DMS 273 (cell line): ENCODE measurements at regions not wholly inside any gene's neighbourhood (a gene's known extent, or its start where the extent isn't known, plus 50 kb on each side); places are given as distances from the start of the nearest gene placed in this dataset.
"Not testable (repeated sequence)": the region's sequence is repeated elsewhere in the genome, so short reads cannot be mapped to it uniquely, and the experiment has no call there.

ENCODE experiments used
- DNase-seq: peaks from one replicate; lab custom pipeline; 2025; ENCODE audit not compliant: unreplicated experiment; lab: John Stamatoyannopoulos, UW

DNA sequence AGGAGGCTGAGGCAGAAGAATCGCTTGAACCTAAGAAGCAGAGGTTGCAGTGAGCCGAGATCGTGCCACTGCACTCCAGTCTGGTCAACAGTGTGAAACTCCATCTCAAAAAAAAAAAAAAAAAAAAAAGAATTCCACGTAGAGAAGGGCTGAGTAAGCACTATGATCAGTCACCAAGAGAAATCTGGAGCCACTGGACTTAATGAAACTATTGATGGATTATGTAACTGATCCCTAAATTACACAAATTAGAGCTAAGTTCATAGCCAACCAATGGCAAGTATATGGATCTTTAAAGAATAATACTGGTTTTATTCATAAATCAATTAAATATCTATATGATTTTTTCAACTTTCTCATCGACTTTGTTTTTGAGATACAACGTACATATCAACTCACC, 72.2 kb upstream of the ABLIM1 start:
- DNase-seq = no peak

DNA sequence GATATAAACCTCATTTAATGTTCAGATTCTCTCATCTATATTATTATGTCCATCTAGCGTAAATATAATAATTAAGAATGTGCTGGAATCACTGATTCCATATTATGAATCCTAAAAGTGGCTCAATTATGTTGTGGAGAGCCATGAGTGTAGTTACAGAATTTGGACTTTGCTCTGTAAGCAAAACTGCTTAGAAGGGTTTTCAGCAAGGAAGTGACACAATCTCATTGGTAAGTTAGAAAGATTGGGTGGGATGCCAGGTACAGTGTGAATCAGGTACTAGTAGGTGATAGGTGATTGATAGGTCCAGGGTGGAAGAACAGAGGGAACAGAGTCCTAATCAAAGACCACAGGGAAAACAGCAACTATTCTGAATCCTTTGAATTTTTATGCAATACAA, 74.9 kb upstream of the ABLIM1 start:
- no peak for DNase-seq

DNA sequence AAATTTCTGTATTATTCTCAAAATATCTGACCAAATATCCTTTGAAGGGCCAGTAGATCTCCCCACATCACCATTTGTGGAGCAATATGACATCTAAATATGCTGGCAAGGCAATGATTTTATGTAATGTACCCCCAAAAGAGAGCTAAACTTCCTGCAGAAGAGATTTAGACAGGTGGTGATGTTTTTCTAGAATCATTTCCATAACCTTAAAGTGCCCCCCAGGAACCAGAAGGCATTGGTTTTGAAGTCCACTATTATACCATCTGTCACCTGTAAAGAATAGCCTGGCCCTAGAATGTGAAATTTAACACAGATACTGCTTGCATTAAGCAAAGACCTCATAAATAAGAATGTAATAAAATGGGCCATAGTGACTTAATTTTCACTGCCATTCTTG, 77.9 kb upstream of the ABLIM1 start:
- DNase-seq = peak; percentile 46

GRCh38 chr10:114743521-114744231, 77.9 kb upstream of the FHIP2A start:
- DNase-seq = no peak

DNA sequence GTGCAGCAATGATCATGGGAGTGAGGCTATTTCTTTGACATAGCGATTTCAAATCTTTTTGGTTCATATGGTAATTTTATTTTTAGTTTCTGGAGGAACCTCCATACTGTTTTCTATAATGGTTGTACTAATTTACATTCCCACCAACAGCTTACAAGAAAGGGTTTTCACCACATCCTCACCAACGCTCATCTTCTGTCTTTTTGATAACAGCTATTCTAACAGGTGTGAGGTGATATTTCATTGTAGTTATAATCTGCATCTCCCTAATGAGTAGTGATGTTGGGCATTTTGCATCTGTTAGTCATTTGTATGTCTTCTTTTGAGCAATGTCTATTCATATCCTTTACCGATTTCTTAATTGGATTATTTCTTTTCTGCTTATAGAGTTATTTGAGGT, 75.0 kb upstream of the FHIP2A start:
- DNase-seq = no peak

- DNase-seq = no peak
These were observed 73.3 kb upstream of the FHIP2A start for GRCh38 chr10:114748241-114748640.

- no peak for DNase-seq
These were observed 72.6 kb upstream of the FHIP2A start for GRCh38 chr10:114749014-114749413.

DNA sequence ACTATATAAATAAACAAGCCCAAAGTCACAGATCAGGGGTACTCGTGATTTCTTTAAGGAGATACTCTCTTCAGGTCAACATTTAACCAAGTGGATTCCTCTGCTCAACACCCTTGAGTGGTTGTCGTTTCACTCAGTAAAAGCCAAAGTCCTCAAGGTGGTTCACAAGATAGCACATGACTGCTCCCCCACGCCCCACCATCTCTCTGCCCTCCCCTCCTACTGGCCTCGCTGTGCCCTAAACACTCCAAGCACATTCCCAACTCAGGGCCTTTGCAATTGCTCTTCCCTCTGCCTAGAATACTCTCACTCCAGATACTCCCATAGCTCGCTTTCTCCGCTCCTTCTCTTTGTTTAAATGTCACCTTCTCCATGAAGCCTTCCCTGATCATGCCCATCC, 72.1 kb upstream of the FHIP2A start:
- no peak for DNase-seq

DNA sequence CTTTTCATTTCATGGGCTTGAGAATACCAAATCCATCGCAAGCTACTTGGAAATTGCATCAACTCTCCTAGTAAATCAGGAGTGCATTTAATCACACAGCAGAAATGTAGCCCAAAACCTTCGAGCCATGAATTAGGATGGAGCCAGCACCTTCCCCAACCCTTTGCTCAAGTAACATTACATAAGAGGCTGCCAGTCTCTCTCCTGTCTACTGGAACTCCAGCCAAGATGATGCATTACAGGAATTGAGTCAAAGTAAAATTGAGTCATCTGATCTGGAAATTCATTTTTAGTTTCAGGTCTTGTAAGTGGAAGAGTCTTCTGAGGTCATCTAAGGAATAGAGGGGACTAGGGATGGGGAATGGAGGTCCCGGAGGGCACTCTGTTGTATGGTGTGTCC, 69.7 kb upstream of the FHIP2A start:
- no peak for DNase-seq

DNA sequence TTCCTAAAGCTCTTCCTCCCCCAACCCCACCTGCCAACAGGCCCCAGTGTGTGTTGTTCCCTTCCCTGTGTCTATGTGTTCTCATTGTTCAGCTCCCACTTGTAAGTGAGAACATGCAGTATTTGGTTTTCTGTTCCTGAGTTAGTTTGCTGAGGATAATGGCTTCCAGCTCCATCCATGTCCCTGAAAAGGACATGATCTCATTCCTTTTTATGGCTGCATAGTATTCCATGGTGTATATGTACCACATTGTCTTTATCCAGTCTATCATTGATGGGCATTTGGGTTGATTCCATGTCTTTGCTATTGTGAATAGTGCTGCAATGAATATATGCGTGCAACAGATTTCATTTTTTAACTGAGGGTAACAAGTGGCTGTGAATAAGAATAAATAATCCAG, 69.0 kb upstream of the FHIP2A start:
- not testable (repeated sequence) for DNase-seq

GRCh38 chr10:114753126-114753525, 68.5 kb upstream of the FHIP2A start:
- no peak for DNase-seq

DNA sequence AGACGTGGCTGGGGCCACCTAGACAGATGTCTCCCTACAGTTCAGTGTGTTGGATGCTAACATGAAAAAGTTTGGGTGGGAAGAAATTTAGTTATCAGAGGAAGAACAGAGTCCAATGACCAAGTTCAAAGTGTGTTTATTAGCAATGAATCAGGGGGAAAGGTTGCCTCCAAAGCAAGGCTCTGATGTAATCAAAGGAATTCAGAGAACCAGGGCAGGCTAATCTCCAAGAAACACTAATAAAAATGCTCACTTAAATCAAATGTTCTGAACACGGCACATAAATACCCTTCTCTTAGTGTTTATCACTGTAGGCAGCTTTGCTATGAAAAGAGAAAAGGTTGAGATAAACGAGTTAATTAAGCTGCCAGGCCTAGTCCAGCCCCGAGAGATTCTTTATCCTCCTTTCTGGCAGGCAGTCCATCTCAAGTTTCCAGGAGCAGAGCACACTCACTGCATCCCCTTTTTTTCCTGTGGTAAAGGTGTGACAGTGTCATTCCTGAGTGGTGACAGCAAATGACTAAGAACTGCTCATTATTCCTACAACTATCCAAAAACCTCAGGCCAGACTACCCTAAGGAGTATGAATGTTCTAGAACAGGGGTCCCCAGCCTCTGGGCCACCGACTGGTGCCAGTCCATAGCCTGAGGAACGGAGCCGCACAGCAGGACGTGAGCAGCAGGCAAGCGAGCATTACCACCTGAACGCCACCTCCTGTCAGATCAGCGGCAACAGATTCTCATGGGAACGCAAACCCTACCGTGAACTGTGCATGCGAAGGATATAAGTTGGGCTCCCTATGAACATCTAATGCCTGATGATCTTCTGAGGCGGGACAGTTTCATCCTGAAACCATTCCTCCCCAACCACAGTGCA, 66.9 kb upstream of the FHIP2A start:
- DNase-seq = no peak

GRCh38 chr10:114755537-114755936, 66.0 kb upstream of the FHIP2A start:
- DNase-seq = no peak

- no peak for DNase-seq
These were observed 63.2 kb upstream of the FHIP2A start for GRCh38 chr10:114758331-114758730.

DNA sequence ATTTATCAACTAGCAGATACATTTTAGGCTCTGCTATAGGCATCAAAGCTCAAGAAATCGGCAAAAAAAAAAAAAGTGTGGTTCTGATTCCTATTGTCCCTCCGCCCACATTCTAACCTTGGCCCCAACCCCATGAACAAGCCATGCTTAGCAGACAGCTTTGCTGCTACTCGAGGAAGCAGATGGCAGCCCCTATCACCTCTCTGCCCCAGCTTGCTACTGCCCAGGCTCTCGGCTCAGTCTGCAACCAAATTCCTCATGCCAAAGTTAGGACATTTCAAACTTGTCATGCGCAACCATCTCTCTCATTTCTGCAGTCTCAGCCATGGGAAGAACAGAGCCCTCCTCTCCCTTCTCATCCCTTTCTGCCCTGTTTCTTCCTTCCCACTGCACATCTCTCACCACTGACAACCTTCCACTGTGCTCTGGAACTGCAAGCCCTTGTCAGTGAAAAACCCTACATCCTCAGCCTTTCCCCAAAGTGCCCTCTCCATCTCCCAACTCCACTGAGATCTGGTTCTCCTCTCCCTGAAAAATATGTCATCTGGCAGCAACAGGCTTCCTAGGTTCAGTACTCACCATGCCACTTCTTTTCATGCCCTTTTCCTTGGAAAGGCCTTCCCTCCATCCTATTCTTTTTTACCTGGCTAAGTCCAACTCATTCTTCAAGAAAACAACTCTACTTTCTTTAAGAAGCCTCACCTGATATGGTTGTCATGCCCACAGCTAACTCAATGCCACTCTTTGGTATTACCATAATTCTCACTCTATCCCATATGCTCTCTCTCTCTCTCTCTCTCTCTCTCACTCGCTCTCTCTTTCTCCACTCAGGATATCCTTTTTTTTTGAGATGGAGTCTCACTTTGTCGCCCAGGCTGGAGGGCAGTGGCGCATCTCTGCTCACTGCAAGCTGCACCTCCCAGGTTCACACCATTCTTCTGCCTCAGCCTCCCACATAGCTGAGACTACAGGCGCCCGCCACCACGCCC, 60.1 kb upstream of the FHIP2A start:
- peak; percentile 11 for DNase-seq

- DNase-seq = no peak
These were observed 58.8 kb upstream of the FHIP2A start for GRCh38 chr10:114762811-114763210.

DNA sequence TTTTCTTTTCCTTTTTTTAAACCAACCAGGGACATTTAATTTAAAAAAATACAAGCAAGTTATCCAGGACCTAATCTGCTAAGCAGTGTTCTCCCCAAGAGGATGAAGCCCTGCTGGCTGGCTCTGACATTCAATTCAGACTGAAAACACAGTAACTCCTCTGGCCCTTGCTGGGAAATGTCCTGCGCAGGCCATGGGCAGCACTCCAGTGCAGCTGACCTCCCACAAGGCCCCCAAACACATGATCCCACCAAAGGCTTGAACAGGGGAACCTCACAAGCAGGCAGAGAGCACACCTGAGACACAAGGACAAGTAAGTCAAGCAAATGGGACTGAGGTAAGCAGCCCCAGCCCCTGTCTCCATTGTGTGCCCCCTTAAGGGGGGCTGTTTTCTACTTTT, 56.9 kb upstream of the FHIP2A start:
- DNase-seq = no peak

DNA sequence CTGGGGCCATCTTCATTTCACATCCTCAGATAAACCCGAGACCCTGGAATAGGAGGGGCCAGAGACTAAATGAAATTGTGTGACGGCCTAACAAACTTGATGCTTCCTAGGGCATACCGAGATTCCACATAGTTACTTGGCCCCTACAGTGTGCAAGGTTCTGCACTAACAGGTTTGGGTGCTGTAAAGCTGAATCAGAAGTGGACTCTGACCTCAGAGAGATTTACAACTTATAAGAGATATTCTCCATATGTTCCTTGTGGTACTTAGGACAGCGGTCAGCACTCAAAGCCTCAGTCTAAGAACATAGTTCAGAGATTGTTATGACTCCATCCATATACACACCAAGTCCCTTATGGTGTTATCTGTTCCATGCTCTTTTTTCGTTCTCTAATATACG, 55.1 kb upstream of the FHIP2A start:
- no peak for DNase-seq

DNA sequence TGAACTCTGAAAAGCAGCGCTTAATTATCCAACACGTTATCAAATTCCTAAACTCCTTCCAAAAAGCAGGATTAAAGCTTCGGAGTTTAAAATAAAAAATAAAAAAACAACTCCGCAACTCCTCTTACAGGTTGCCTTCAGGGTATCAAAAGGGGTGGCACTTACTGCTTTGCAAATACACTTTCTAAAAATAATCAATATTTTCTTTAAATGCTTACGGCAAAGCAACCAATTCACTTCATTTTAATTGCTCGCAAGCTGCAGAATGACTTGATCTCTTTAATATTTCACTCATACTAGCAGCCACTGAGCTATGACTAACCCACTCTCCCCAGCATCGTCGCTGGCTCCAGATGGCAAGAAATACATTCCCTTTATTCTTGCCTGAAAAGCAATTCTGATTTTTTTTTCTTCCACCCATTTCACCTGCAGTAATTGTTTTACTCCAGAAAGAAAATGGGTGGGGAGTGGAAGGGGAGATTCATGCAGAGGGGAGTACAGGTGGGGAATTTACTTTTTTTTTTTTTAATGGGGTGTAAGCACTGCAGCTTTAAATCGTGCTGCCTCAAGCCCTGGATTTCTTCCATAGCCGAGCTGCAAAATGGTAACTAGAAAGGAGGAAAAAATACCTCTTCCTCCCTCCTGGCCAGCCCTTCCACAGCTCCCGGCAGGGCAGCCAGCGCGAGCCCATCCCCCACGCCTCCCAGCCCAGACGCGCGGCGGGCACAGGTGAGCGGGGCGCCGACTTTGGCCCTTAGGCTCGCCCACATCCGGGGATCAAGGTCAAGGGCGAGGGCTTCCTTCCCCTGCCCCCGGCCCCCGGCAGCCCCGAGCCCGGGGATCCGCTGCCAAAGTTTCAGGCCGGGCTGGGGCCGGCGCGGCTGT, 54.2 kb upstream of the FHIP2A start:
- peak; percentile 39 for DNase-seq
